Nephron (organoid): ENCODE measurements at regions not wholly inside any gene's neighbourhood (a gene's known extent, or its start where the extent isn't known, plus 50 kb on each side); places are given as distances from the start of the nearest gene placed in this dataset.
"Not testable (repeated sequence)": the region's sequence is repeated elsewhere in the genome, so short reads cannot be mapped to it uniquely, and the experiment has no call there.

Experiments used
- H3K27ac Mint-ChIP-seq, 3 experiments: 2 replicates each; pipeline ENCODE4 v1.8.0; 2020; ENCODE audit warnings: mixed read lengths in 3 of 3, mild to moderate bottlenecking in 2 of 3, moderate library complexity in 1 of 3
- H3K27me3 Mint-ChIP-seq: 2 replicates; pipeline ENCODE4 v1.8.0; 2021; ENCODE audit warnings: low read depth, mild to moderate bottlenecking, moderate library complexity, mixed read lengths
- H3K36me3 Mint-ChIP-seq: 2 replicates; pipeline ENCODE4 v1.8.0; 2020; ENCODE audit warnings: low read depth, mixed read lengths
- H3K4me1 Mint-ChIP-seq: 2 replicates; pipeline ENCODE4 v1.8.0; 2020; ENCODE audit warnings: mixed read lengths
- H3K4me3 Mint-ChIP-seq, 3 experiments: 2 replicates each; pipeline ENCODE4 v1.8.0; 2020; ENCODE audit warnings: mild to moderate bottlenecking in 3 of 3, mixed read lengths in 3 of 3, moderate library complexity in 2 of 3
- H3K9me3 Mint-ChIP-seq: 2 replicates; pipeline ENCODE4 v1.8.0; 2020; ENCODE audit warnings: mixed read lengths
- CTCF ChIP-seq, 3 experiments: fragments of 200-600 bp; sonication (generic); IDR thresholded peaks; one replicate each; pipeline ENCODE4 v1.5.0; 2021; ENCODE audit warnings: antibody characterized with exemption in 3 of 3; ENCODE audit not compliant: unreplicated experiment in 3 of 3

DNA sequence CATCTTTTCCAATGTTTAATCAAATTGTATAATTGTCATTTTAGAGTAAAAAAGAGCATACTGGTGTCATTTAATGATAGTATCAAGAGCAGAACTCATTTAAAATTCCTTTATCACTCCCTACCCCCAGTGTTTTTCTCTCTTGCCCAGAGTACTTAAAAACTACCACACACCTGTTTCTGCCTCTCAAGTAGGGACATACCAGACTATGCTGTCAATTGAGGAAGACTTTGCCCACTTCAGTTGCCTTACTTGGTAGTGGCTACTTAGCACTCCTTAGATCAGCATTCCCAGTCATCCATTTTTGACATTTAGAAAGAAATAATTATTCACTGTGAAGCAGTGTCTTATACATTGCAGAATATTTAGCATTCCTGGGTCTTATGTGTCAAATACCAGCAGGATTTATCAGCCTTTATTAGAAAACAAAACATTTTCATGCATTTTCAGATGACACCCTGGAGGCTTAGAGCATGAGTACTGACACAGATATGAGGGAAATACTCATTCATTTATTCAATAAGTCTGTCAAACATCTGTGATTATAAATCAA, 127.5 kb upstream of the RGS1 start:
- TF ChIP-seq CTCF (IDR thresholded peaks at IDR 0.05; ENCODE audit: unreplicated experiment in 3 of 3) = no peak
- Mint-ChIP-seq H3K27me3 (no peaks in the 10 kb centered on the region), H3K27ac (no peak overlapping the region), H3K4me3 (no peak overlapping the region), H3K4me1 (peaks cover 27% of the 10 kb centered on the region), H3K9me3 (no peaks in the 10 kb centered on the region), H3K36me3 (no peaks in the 10 kb centered on the region)

DNA sequence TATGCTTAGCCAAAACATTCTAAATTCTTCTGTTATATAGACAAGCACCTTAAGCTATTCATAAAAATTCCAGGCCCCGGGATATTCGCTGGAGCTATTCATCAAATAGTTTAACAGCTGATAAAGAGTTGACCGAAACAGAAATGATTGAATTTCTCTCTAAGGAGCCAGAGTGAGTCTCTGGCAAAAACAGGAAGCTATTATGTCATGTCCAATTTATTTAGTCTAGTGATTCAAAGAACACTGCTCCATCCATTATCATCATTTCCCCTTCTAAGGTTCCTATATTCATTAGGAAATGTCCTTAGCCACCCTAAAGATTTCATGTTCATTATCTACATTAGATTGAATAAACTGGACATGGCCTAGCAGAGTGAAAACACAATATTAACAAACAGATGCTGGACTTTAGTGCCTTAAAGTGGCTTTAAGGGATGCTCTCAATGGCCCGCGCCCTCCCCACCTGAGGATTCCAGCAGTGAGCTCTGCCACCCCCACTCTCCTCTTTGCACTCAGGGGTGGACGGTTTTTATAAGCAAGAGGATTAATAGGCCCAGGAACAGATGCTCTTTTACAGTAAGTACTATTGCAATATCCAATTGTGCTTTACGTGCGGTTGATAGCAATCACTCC, 122.1 kb upstream of the RGS1 start:
- Mint-ChIP-seq H3K27me3 (peaks cover 3% of the 10 kb centered on the region), H3K27ac (no peak overlapping the region), H3K36me3 (no peaks in the 10 kb centered on the region), H3K4me1 (peaks cover 16% of the 10 kb centered on the region), H3K9me3 (no peaks in the 10 kb centered on the region), H3K4me3 (no peak overlapping the region)
- no peak for TF ChIP-seq CTCF (IDR thresholded peaks at IDR 0.05; ENCODE audit: unreplicated experiment in 3 of 3)

DNA sequence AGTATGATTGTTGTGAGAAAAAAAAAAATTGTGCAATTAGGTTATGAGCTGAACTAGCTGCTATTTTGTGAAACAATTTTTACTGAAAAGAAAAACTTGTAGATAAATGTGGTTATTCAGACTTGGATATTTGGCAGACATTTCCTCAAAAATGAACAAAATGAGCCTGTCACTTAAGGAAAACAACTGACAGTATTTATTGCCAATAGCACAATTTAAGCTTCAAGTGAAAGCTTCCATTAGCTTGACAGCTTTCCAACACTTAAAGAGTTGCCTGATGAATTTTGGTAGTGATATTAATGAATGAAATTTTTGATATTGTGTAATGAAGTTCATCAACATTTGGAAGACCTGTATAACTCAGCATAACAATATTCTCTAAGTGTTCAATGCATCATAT, 116.1 kb upstream of the RGS1 start:
- Mint-ChIP-seq H3K27me3 (peaks cover 3% of the 10 kb centered on the region), H3K4me3 (no peak overlapping the region)
- TF ChIP-seq CTCF (IDR thresholded peaks at IDR 0.05; ENCODE audit: unreplicated experiment in 3 of 3) = no peak

DNA sequence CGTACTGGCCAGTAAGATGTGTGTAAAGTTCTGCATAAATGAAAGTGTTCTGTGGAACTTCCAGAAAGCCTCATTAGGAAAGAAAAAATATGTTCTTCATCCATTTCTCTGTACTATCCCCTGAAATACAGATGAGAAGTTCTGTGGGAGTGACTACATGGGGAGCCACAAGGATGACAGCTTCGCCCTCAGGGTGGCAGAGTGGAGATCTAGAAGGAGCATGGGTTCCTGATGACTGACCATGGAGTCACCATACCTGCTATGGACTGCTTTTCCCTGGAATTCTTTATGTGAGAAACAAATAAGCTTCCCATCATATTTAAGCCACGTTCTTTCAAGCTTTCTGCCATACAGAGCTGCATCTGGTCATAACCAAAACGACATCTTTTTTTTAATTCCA, 113.9 kb upstream of the RGS1 start:
- no peaks in the 10 kb centered on the region for H3K36me3 Mint-ChIP-seq
- H3K9me3 Mint-ChIP-seq = peaks cover 4% of the 10 kb centered on the region
- H3K4me3 Mint-ChIP-seq = no peak overlapping the region
- H3K27ac Mint-ChIP-seq = no peak overlapping the region
- peaks cover 3% of the 10 kb centered on the region for H3K27me3 Mint-ChIP-seq
- no peak for TF ChIP-seq CTCF (IDR thresholded peaks at IDR 0.05; ENCODE audit: unreplicated experiment in 3 of 3)
- H3K4me1 Mint-ChIP-seq = no peaks in the 10 kb centered on the region

More for the DNA sequence above, 116.1 kb upstream of the RGS1 start:
- H3K27ac Mint-ChIP-seq = no peak overlapping the region
- H3K9me3 Mint-ChIP-seq = no peaks in the 10 kb centered on the region
- no peaks in the 10 kb centered on the region for H3K4me1 Mint-ChIP-seq
- no peaks in the 10 kb centered on the region for H3K36me3 Mint-ChIP-seq

GRCh38 chr1:192462616-192463015, 113.0 kb upstream of the RGS1 start:
- Mint-ChIP-seq H3K27me3 (peaks cover 3% of the 10 kb centered on the region), H3K4me1 (no peaks in the 10 kb centered on the region), H3K27ac (no peak overlapping the region), H3K9me3 (peaks cover 7% of the 10 kb centered on the region), H3K36me3 (no peaks in the 10 kb centered on the region), H3K4me3 (no peak overlapping the region)
- TF ChIP-seq CTCF (IDR thresholded peaks at IDR 0.05; ENCODE audit: unreplicated experiment in 3 of 3) = no peak

GRCh38 chr1:192463661-192464060, 111.9 kb upstream of the RGS1 start:
- Mint-ChIP-seq H3K4me1 (no peaks in the 10 kb centered on the region), H3K36me3 (no peaks in the 10 kb centered on the region), H3K27ac (no peak overlapping the region), H3K4me3 (no peak overlapping the region), H3K9me3 (peaks cover 7% of the 10 kb centered on the region), H3K27me3 (peaks cover 3% of the 10 kb centered on the region)
- TF ChIP-seq CTCF (IDR thresholded peaks at IDR 0.05; ENCODE audit: unreplicated experiment in 3 of 3) = no peak

DNA sequence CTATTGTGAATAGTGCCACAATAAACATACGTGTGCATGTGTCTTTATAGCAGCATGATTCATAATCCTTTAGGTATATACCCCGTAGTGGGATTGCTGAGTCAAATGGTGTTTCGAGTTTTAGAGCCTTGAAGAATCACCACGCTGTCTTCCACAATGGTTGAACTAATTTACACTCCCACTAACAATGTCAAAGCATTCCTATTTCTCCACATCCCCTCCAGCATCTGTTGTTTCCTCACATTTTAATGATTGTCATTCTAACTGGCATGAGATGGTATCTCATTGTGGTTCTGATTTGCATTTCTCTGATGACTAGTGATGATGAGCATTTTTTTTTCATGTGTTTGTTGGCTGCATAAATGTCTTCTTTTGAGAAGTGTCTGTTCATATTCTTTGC, 110.4 kb upstream of the RGS1 start:
- H3K9me3 Mint-ChIP-seq, H3K36me3 Mint-ChIP-seq, H3K27me3 Mint-ChIP-seq, H3K4me1 Mint-ChIP-seq, H3K4me3 Mint-ChIP-seq, H3K27ac Mint-ChIP-seq: not testable (repeated sequence)
